AG04449 (cell line): ENCODE measurements at regions not wholly inside any gene's neighbourhood (a gene's known extent, or its start where the extent isn't known, plus 50 kb on each side); places are given as distances from the start of the nearest gene placed in this dataset.
"Not testable (repeated sequence)": the region's sequence is repeated elsewhere in the genome, so short reads cannot be mapped to it uniquely, and the experiment has no call there.

ENCODE experiments used
- CTCF ChIA-PET: fragments of 350-600 bp; formaldehyde crosslinking; extraction: SDS; loops from one replicate; lab custom pipeline; 2021; ENCODE audit warnings: antibody characterized with exemption; lab: Yijun Ruan, JAX
- POLR2A ChIA-PET: fragments of 400-600, 350-600 bp; formaldehyde crosslinking; extraction: SDS; loops from one replicate; lab custom pipeline; 2020; ENCODE audit warnings: antibody characterized with exemption, inconsistent platforms; lab: Yijun Ruan, JAX
- DNase-seq: peaks from one replicate; pipeline ENCODE4 v3.0.0-alpha.2; 2010; ENCODE audit warnings: low read depth, low spot score
- H3K4me3 ChIP-seq: 2 replicates; pipeline ENCODE4 v1.5.1; 2011; ENCODE audit warnings: low read depth, mild to moderate bottlenecking, control low read depth, low read length
- CTCF ChIP-seq: IDR thresholded peaks from one replicate; pipeline ENCODE4 v1.5.1; 2011; ENCODE audit warnings: mild to moderate bottlenecking, moderate library complexity, low read length, control low read depth, inconsistent platforms; ENCODE audit not compliant: insufficient read depth; ENCODE audit errors: missing control alignments

GRCh38 chr4:123235431-123235830 is 161.2 kb upstream of the SPRY1 start:
- TF ChIP-seq CTCF: no peak
- CTCF ChIA-PET: no interaction called here
- peak; percentile 62 for DNase-seq
- no peak overlapping the region for H3K4me3 ChIP-seq
- POLR2A ChIA-PET: no interaction called here

GRCh38 chr4:123236606-123237005 is 160.0 kb upstream of the SPRY1 start:
- no peak for DNase-seq
- no peak for TF ChIP-seq CTCF
- POLR2A ChIA-PET: no interaction called here

GRCh38 chr4:123240286-123240685 is 156.3 kb upstream of the SPRY1 start:
- POLR2A ChIA-PET, H3K4me3 ChIP-seq, CTCF ChIA-PET, DNase-seq: not testable (repeated sequence)

More at GRCh38 chr4:123236606-123237005, 160.0 kb upstream of the SPRY1 start:
- CTCF ChIA-PET: interaction anchor here (1.5 kb wide), 1 partner anchor 425 kb away, joined by 4 read pairs; no protein-coding TSS in a partner anchor
- H3K4me3 ChIP-seq: no peak overlapping the region

GRCh38 chr4:123243220-123243619 is 153.4 kb upstream of the SPRY1 start:
- CTCF ChIA-PET, DNase-seq, H3K4me3 ChIP-seq, POLR2A ChIA-PET: not testable (repeated sequence)

- TF ChIP-seq CTCF: no peak
- POLR2A ChIA-PET: no interaction called here
- H3K4me3 ChIP-seq: no peak overlapping the region
- DNase-seq: no peak
- CTCF ChIA-PET: no interaction called here
Measured at GRCh38 chr4:123244137-123244536, 152.5 kb upstream of the SPRY1 start.

- no peak overlapping the region for H3K4me3 ChIP-seq
- TF ChIP-seq CTCF: no peak
- POLR2A ChIA-PET: no interaction called here
- CTCF ChIA-PET: no interaction called here
- no peak for DNase-seq
Measured at GRCh38 chr4:123246085-123246484, 150.5 kb upstream of the SPRY1 start.

GRCh38 chr4:123248085-123248659 is 148.4 kb upstream of the SPRY1 start:
- ChIA-PET POLR2A (no interaction called here), CTCF (no interaction called here)
- TF ChIP-seq CTCF: no peak
- no peak overlapping the region for H3K4me3 ChIP-seq
- peak; percentile 44 for DNase-seq
